ENCODE measurements at regions not wholly inside any gene's neighbourhood (a gene's known extent, or its start where the extent isn't known, plus 50 kb on each side); places are given as distances from the start of the nearest gene placed in this dataset.

DNA sequence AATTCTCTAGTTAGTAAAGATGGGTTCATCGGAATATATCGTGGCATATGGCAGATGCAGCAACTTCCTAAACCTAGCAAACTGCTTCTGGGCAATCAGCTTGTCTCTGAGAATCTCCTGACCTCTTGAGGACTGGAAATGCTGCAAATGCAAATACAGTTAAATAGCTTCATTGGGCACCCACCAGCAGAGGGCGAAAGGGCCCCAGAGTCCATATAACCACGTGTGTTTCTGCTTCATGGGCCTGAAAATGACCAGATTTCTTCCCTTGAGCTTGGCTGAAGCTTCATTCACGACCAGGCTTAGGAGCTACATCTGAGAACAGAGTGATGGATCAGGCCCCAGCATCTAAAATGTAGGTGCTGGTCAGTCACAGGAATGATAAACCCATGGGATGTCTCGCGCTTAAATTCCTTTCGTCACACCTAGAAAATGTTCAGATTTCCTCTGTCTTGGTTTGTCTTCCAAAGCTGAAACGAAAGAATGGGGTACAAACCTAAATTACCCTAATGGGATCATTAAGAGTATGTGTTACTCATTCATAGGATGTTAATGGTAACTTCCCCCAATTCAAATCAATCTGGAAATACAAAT lies 1482.5 kb upstream of the TMEM132C start:
- Histone ChIP-seq H3K27ac (ENCODE audit: low read depth, low read length, poor library complexity, severe bottlenecking) (no peak overlapping the region), H3F3A (ENCODE audit: insufficient read depth, low read length) (no peaks in the 10 kb centered on the region), H3K4me3 (ENCODE audit: low read depth, low read length, poor library complexity, severe bottlenecking) (no peak overlapping the region), H3K9me2 (ENCODE audit: low read depth, low read length) (no peaks in the 10 kb centered on the region), H3K36me3 (ENCODE audit: insufficient read depth, low read length) (no peaks in the 10 kb centered on the region), H4K20me1 (ENCODE audit: insufficient read depth, low read length) (no peaks in the 10 kb centered on the region), H3K9ac (ENCODE audit: low read length) (no peak overlapping the region), H3K4me2 (ENCODE audit: low read length) (no peak overlapping the region), H3K9me3 (ENCODE audit: low read length) (no peaks in the 10 kb centered on the region), H2AFZ (ENCODE audit: low read length) (no peak overlapping the region), H3K4me1 (ENCODE audit: insufficient read depth, low read length, severe bottlenecking) (no peaks in the 10 kb centered on the region), H3K79me2 (ENCODE audit: insufficient read depth, low read length) (no peaks in the 10 kb centered on the region), H3K27me3 (ENCODE audit: insufficient read depth, low read length) (no peaks in the 10 kb centered on the region)
- TF ChIP-seq, protein P1, sequence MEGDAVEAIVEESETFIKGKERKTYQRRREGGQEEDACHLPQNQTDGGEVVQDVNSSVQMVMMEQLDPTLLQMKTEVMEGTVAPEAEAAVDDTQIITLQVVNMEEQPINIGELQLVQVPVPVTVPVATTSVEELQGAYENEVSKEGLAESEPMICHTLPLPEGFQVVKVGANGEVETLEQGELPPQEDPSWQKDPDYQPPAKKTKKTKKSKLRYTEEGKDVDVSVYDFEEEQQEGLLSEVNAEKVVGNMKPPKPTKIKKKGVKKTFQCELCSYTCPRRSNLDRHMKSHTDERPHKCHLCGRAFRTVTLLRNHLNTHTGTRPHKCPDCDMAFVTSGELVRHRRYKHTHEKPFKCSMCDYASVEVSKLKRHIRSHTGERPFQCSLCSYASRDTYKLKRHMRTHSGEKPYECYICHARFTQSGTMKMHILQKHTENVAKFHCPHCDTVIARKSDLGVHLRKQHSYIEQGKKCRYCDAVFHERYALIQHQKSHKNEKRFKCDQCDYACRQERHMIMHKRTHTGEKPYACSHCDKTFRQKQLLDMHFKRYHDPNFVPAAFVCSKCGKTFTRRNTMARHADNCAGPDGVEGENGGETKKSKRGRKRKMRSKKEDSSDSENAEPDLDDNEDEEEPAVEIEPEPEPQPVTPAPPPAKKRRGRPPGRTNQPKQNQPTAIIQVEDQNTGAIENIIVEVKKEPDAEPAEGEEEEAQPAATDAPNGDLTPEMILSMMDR (IDR thresholded peaks at IDR 0.05; ENCODE audit: low read length), result peak; percentile 61
- TF ChIP-seq EZH2 (IDR thresholded peaks at IDR 0.05; ENCODE audit: borderline replicate concordance, low read length), result no peak

DNA sequence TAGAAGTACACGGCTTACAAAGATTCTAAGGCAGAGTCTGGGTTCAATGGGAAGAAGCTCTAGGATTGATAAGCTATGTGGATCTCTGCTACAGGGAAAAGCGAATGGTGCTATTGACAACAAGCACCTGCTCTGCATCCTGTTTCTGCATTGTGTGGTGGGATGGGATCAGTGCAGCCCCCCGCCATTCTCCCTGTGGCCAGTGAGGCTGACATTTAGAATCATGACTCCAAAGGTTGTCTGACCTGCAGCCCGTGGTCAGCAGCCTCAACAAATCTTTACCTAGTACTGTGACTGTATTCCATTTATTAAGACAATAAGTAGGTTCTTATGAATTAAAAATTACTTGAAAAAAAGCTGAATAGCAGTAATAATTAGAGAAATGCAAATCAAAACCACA lies 1477.0 kb upstream of the TMEM132C start:
- Histone ChIP-seq H3K27me3 (ENCODE audit: insufficient read depth, low read length) (no peaks in the 10 kb centered on the region), H3K4me3 (ENCODE audit: low read depth, low read length, poor library complexity, severe bottlenecking) (no peak overlapping the region), H3K9me3 (ENCODE audit: low read length) (no peaks in the 10 kb centered on the region), H4K20me1 (ENCODE audit: insufficient read depth, low read length) (no peaks in the 10 kb centered on the region), H2AFZ (ENCODE audit: low read length) (no peak overlapping the region), H3K4me2 (ENCODE audit: low read length) (no peak overlapping the region), H3K9me2 (ENCODE audit: low read depth, low read length) (no peaks in the 10 kb centered on the region), H3K4me1 (ENCODE audit: insufficient read depth, low read length, severe bottlenecking) (no peaks in the 10 kb centered on the region), H3K79me2 (ENCODE audit: insufficient read depth, low read length) (no peaks in the 10 kb centered on the region), H3K36me3 (ENCODE audit: insufficient read depth, low read length) (no peaks in the 10 kb centered on the region), H3F3A (ENCODE audit: insufficient read depth, low read length) (no peaks in the 10 kb centered on the region), H3K9ac (ENCODE audit: low read length) (no peak overlapping the region), H3K27ac (ENCODE audit: low read depth, low read length, poor library complexity, severe bottlenecking) (no peak overlapping the region)
- TF ChIP-seq, protein P1 (IDR thresholded peaks at IDR 0.05; ENCODE audit: low read length), result no peak

DNA sequence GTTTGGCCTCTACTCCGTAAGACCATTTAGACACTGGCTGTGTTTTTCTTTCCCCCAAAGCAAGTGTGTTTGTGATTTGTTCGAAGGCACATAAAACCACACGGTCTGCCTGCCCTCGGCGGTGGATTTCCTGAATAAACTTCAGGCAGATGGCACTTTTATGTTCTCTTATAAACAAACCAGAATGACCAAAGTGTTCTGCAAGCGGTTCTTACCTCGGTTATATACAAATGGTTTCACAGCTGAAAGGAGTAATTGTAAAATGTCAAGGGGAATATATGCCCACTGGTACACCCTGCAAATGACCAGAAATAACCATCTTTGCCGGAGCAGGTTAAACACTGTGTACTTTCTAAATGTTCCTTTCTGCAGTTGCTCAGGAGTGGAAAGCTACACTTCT lies 1475.8 kb upstream of the TMEM132C start:
- Histone ChIP-seq H3K9ac (ENCODE audit: low read length) (no peak overlapping the region), H4K20me1 (ENCODE audit: insufficient read depth, low read length) (no peaks in the 10 kb centered on the region), H3F3A (ENCODE audit: insufficient read depth, low read length) (no peaks in the 10 kb centered on the region), H3K9me3 (ENCODE audit: low read length) (no peaks in the 10 kb centered on the region), H3K4me3 (ENCODE audit: low read depth, low read length, poor library complexity, severe bottlenecking) (no peak overlapping the region), H3K9me2 (ENCODE audit: low read depth, low read length) (no peaks in the 10 kb centered on the region), H3K4me2 (ENCODE audit: low read length) (no peak overlapping the region), H3K27ac (ENCODE audit: low read depth, low read length, poor library complexity, severe bottlenecking) (no peak overlapping the region), H3K27me3 (ENCODE audit: insufficient read depth, low read length) (no peaks in the 10 kb centered on the region), H3K79me2 (ENCODE audit: insufficient read depth, low read length) (no peaks in the 10 kb centered on the region), H2AFZ (ENCODE audit: low read length) (no peak overlapping the region), H3K4me1 (ENCODE audit: insufficient read depth, low read length, severe bottlenecking) (no peaks in the 10 kb centered on the region), H3K36me3 (ENCODE audit: insufficient read depth, low read length) (no peaks in the 10 kb centered on the region)
- no peak for TF ChIP-seq EZH2 (IDR thresholded peaks at IDR 0.05; ENCODE audit: borderline replicate concordance, low read length)
- TF ChIP-seq, protein P1 (IDR thresholded peaks at IDR 0.05; ENCODE audit: low read length), result no peak
